ENCODE measurements at regions not wholly inside any gene's neighbourhood (a gene's known extent, or its start where the extent isn't known, plus 50 kb on each side); places are given as distances from the start of the nearest gene placed in this dataset.

DNA sequence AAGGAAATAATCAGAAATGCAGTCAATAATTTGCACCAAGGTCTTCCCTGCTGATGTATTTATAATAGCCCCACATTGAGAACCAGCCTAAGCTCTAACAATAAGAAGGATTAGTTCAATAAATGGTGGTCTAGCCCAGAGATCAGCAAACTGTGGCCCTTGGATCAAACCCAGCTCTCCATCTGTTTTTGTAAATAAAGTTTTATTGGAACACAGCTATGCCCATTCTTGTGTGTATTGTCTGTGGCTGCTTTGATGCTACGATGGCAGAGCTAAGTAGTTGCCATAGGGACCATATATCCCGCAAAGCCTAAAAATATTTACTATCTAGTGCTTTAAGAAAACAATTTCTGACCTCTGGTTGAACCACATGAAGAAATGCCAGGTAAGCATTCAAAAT lies 154.9 kb downstream of the EMX2 start:
- CTCF ChIA-PET (ENCODE audit: partially characterized antibody): interaction anchor here (0.9 kb wide), 1 partner anchor 481 kb away, joined by 3 read pairs; no protein-coding TSS in a partner anchor
- H3K36me3 ChIP-seq (ENCODE audit: control insufficient read depth in 2 of 4, insufficient read depth in 4 of 4, low read length in 3 of 4): no peaks in the 10 kb centered on the region
- 94% methylated on average over 2 of the region's 2 CpGs; no CpG with 5 or more reads in 1 of the 2 experiments for WGBS, 2 experiments (ENCODE audit: extremely low coverage in 1 of 2, insufficient coverage in 1 of 2, insufficient read length in 1 of 2, insufficient replicate concordance in 2 of 2, low coverage in 1 of 2, low lambda C conversion rate in 2 of 2, missing lambda C conversion rate in 1 of 2)
- TF ChIP-seq EP300 (IDR thresholded peaks at IDR 0.05; ENCODE audit: borderline replicate concordance in 1 of 2, low read depth in 2 of 2, low read length in 2 of 2): no peak
- no peak for TF ChIP-seq BRCA1 (IDR thresholded peaks at IDR 0.05; ENCODE audit: low read depth, low read length)
- TF ChIP-seq HDAC6 (IDR thresholded peaks at IDR 0.05; ENCODE audit: low read depth, low read length): no peak
- TF ChIP-seq SIN3A (conservative IDR thresholded peaks at IDR 0.05 in 1 of 2, IDR thresholded peaks at IDR 0.05 in 1 of 2; ENCODE audit: low read depth in 1 of 2, low read length in 2 of 2): no peak
- no peak for TF ChIP-seq RFX5 (IDR thresholded peaks at IDR 0.05; ENCODE audit: borderline replicate concordance, low read depth, low read length)
- TF ChIP-seq HDAC2 (IDR thresholded peaks at IDR 0.05; ENCODE audit: borderline replicate concordance in 1 of 2, low read depth in 2 of 2, low read length in 2 of 2): no peak
- TF ChIP-seq SP2 (IDR thresholded peaks at IDR 0.05; ENCODE audit: low read length): no peak
- TF ChIP-seq SP4 (IDR thresholded peaks at IDR 0.05; ENCODE audit: low read length): no peak
- no peak for TF ChIP-seq SIX5 (IDR thresholded peaks at IDR 0.05; ENCODE audit: low read depth, low read length)
- TF ChIP-seq TBP (IDR thresholded peaks at IDR 0.05; ENCODE audit: low read depth, low read length): no peak
- no peak for TF ChIP-seq CTBP2 (IDR thresholded peaks at IDR 0.05; ENCODE audit: borderline replicate concordance, insufficient read depth, insufficient read length, low read length)
- TF ChIP-seq, protein P1, sequence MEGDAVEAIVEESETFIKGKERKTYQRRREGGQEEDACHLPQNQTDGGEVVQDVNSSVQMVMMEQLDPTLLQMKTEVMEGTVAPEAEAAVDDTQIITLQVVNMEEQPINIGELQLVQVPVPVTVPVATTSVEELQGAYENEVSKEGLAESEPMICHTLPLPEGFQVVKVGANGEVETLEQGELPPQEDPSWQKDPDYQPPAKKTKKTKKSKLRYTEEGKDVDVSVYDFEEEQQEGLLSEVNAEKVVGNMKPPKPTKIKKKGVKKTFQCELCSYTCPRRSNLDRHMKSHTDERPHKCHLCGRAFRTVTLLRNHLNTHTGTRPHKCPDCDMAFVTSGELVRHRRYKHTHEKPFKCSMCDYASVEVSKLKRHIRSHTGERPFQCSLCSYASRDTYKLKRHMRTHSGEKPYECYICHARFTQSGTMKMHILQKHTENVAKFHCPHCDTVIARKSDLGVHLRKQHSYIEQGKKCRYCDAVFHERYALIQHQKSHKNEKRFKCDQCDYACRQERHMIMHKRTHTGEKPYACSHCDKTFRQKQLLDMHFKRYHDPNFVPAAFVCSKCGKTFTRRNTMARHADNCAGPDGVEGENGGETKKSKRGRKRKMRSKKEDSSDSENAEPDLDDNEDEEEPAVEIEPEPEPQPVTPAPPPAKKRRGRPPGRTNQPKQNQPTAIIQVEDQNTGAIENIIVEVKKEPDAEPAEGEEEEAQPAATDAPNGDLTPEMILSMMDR (IDR thresholded peaks at IDR 0.05; ENCODE audit: control extremely low read depth in 1 of 3, insufficient read depth in 1 of 3, low read depth in 1 of 3, low read length in 3 of 3): no peak

More for the DNA sequence above, 154.9 kb downstream of the EMX2 start:
- Histone ChIP-seq H3K9ac (replicated peaks in 1 of 4; ENCODE audit: extremely low read depth in 1 of 4, low read depth in 3 of 4, low read length in 3 of 4) (no peak overlapping the region), H4K8ac (ENCODE audit: extremely low read depth, insufficient read depth, low read length) (no peak overlapping the region), H2BK5ac (ENCODE audit: low read depth, low read length) (no peak overlapping the region), H3K79me1 (ENCODE audit: low read depth, low read length) (no peaks in the 10 kb centered on the region), H3K56ac (replicated peaks; ENCODE audit: insufficient read length, low read depth, low read length) (no peak overlapping the region), H2AFZ (ENCODE audit: low read length) (no peak overlapping the region), H4K20me1 (replicated peaks in 1 of 2; ENCODE audit: control insufficient read depth in 1 of 2, insufficient read depth in 2 of 2, low read length in 2 of 2) (no peaks in the 10 kb centered on the region), H3K9me3 (ENCODE audit: insufficient read depth in 2 of 2, low read depth in 1 of 2, low read length in 1 of 2) (no peaks in the 10 kb centered on the region), H2BK20ac (ENCODE audit: low read length) (no peak overlapping the region), H2AK5ac (ENCODE audit: low read depth, low read length) (no peak overlapping the region), H4K5ac (ENCODE audit: insufficient read length, low read depth, low read length) (no peak overlapping the region), H3K23ac (ENCODE audit: insufficient read length) (no peak overlapping the region), H2BK120ac (replicated peaks; ENCODE audit: low read depth, low read length) (no peak overlapping the region), H3K14ac (ENCODE audit: insufficient read length) (no peak overlapping the region), H3K4me3 (ENCODE audit: extremely low read depth in 1 of 4, insufficient read depth in 2 of 4, low read depth in 3 of 4, low read length in 4 of 4) (no peak overlapping the region), H2BK12ac (ENCODE audit: low read depth, low read length) (no peak overlapping the region), H3K4me1 (replicated peaks in 1 of 4; ENCODE audit: control insufficient read depth in 3 of 4, insufficient read depth in 4 of 4, low read length in 3 of 4) (no peaks in the 10 kb centered on the region), H3K79me2 (ENCODE audit: control insufficient read depth in 1 of 2, insufficient read depth in 2 of 2, low read length in 2 of 2) (no peaks in the 10 kb centered on the region), H2BK15ac (ENCODE audit: low read length) (no peak overlapping the region), H3K23me2 (ENCODE audit: low read depth, low read length) (no peaks in the 10 kb centered on the region; the same call in 1 of the 2 replicates), H3K18ac (ENCODE audit: extremely low read depth, low read length) (no peak overlapping the region), H4K91ac (replicated peaks; ENCODE audit: insufficient read length, low read length) (no peak overlapping the region), H3K4me2 (ENCODE audit: insufficient read depth in 1 of 2, low read depth in 2 of 2, low read length in 2 of 2) (no peak overlapping the region), H3K4ac (replicated peaks; ENCODE audit: insufficient read length, low read depth, low read length) (no peak overlapping the region), H3K27ac (ENCODE audit: low read depth, low read length) (no peak overlapping the region), H3K27me3 (replicated peaks in 1 of 4; ENCODE audit: control insufficient read depth in 3 of 4, extremely low read depth in 1 of 4, insufficient read depth in 3 of 4, low read length in 3 of 4) (no peaks in the 10 kb centered on the region)
- DNase-seq (ENCODE audit: low read depth in 1 of 2, low spot score in 2 of 2) (no peak), FAIRE-seq (no peak)
- POLR2A ChIA-PET (ENCODE audit: partially characterized antibody): no interaction called here

Data from H1 (cell line).